GM21526 (cell line): ENCODE measurements at regions not wholly inside any gene's neighbourhood (a gene's known extent, or its start where the extent isn't known, plus 50 kb on each side); places are given as distances from the start of the nearest gene placed in this dataset.

Experiments used
- ATAC-seq: cut with Tn5 transposase; IDR thresholded peaks from one replicate; pipeline ENCODE4 v1.9.1; 2021; ENCODE audit warnings: moderate library complexity; ENCODE audit not compliant: unreplicated experiment, low FRiP score

- ATAC-seq = no peak
These were observed 744.6 kb upstream of the POU3F3 start for GRCh38 chr2:104109356-104109755.

DNA sequence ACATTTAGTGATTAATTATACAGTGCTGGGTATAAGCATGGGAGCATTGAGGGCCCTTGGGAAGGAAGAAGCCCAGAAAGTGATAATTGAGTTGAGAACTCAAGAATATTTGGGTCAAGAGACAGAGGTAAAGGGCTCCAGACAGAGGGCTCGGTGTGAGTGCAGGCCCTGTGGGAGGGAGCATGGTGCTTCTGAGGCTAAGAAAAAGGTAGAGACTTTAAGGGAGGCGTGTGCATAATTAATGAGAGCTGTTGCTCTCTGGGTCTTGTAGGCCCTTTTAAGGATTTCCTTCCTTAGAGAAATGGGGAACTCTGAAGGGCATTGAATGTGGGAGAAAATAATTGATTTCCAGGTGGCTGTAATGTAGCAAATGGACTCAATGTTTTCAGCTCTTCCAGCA, 735.0 kb upstream of the POU3F3 start:
- ATAC-seq = no peak

GRCh38 chr2:104120171-104120570, 733.7 kb upstream of the POU3F3 start:
- ATAC-seq = no peak

GRCh38 chr2:104125096-104125495, 728.8 kb upstream of the POU3F3 start:
- ATAC-seq = no peak

DNA sequence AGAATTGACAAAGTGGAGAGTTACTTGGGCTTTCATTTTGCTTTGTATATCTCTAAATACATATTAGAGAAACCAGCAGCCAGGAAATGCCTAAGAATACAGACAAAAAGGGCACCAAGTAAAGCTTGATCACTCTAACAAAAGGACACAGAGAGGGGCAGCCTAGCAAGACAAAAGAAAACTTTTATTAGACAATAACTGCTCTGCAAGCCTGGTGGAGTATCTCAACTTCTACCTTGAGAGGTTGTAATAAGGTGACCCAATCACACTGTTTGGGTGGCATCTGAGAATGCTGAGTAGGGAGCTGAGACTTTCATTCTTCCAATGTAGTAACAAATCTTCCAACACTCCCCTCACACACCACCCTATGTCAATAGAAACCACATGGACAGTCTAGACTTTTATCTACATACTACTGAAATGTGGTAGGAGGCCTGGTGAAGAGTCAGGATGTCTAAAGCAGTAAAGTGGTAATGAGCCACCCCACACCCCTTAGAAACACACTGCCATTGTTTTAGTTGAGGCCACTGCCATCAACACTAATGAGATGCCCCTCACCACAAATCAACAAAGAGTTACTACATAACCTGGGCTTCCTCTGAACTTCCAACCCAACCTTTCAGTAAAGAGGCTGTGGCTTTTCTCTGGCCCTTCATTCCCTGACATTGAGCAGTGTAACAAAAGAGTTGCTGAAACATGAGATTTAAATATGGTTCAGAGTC, 726.7 kb upstream of the POU3F3 start:
- no peak for ATAC-seq

DNA sequence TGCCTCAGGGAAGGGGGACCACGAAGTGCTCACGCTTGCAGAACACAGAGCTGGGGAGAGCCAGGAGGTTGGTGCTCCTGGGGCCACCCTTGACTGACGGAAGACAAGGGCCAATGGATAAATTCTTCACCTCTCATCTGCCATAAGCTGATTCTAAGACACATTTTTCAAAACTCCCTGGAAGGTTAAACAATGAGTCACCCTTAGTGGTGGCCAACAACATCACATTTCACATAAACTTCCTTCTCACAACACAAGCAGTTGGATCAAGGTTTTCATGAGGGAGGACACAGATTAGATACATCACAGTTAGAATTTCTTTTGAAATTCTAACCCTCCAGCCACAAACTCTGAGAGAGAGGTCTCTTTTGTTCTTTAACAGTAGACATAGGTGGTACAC, 713.6 kb upstream of the POU3F3 start:
- no peak for ATAC-seq

- no peak for ATAC-seq
These were observed 695.7 kb upstream of the POU3F3 start for GRCh38 chr2:104158191-104158590.

DNA sequence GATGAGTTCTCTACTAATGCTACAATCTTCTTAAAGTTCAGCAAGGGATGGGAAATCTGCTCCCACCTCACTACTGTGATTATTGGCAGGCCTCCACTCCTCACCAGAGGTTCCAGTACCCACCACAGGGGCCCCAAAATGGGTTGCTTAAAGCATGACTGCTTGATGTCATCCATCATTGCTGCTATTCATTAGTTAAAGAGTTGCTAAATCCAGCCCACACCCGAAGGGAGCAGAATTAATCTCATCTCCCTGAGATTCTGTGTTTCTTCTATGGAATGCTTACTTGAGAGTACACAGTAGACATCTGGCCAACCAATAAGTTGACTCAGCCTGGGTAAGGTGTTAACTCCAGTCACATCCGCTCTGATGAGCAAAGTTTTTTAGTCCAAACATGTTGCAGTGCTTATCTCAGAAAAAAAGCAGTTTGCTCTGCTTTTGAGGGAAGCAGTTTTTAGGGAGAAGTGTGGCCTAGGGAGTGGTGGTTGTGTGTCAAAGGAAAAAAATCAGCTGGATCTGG, 690.2 kb upstream of the POU3F3 start:
- ATAC-seq = no peak

DNA sequence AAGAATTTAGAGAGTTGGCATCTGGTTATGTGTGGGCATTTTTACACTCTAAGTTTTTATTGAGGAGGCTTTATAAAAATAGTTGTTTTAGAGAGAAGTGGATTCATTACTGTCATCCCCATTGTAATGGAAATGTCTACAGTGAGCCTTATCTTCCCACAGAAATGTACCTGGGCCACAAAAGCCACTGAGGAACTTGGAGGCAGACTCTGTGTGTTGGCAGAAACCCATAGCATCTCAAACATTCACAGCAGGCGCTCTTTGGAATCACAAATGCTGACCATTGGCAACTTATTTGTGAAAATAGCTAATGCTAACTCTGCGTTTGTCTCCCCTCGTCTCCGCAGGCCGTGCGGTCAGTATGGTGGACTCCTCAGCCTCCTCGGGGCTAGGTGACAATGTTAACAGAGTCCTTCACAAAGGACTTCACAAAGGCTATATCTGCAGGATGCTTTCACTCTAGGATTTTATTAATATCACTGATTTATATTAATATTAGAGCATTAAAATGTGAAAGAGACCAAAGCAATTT, 689.1 kb upstream of the POU3F3 start:
- ATAC-seq = no peak

DNA sequence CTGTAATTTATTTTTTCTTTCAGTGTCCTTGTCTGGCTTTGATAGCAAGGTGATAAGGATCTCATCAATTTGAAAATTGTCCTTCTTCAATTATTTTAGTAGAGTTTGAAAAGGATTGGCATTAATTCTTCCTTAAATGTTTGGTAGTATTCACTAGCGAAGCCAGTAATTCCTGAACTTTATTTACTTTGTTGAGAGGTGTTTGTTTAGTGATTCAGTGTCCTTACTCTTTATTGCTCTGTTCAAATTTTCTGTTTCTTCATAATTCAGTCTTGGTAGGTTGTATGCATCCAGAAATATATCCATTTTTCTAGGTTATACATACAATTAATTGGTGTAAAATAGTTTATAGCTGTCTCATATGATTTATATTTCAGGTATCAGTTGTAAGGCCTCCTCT, 676.7 kb upstream of the POU3F3 start:
- ATAC-seq = no peak

DNA sequence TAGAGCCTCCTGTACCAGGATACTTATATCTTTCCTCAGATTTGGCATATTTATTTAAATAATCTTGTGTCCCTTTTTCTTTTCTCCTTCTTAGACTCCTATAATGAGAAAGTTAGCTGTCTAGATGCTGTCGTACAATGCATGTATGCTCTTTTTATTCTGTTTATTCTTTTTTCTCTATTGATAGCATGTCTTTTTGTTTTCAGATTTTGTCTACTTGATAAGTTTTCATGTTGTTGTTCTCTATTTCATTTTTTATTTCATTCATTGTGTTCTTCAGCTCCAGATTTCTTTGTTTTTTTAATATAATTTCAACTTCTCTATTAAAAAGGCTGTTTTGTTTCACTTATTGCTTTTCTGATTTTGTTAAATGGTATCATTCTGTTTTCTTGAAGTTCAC, 674.3 kb upstream of the POU3F3 start:
- ATAC-seq = no peak

- no peak for ATAC-seq
These were observed 653.3 kb upstream of the POU3F3 start for GRCh38 chr2:104200533-104201168.

GRCh38 chr2:104213758-104214157, 640.2 kb upstream of the POU3F3 start:
- no peak for ATAC-seq

- no peak for ATAC-seq
These were observed 638.4 kb upstream of the POU3F3 start for GRCh38 chr2:104215269-104216161.

DNA sequence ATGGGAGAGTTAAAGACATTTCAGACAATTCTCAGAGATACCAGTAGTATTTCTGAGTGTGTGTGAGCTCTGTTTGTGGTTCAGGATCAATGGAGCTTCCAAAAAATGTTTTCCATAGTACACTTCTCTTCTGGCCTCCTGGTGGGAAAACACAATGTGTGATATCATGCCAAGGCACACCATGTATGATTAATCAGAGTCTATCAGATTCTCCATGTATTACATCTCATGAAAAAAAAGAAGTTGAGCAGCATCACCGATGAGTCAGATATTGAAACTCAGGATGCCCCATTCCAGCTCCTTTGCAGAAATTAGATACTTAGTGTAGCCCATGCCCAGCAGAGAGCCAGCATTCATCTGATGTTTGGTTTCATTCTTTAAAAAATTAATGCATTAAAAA, 620.3 kb upstream of the POU3F3 start:
- ATAC-seq = no peak

DNA sequence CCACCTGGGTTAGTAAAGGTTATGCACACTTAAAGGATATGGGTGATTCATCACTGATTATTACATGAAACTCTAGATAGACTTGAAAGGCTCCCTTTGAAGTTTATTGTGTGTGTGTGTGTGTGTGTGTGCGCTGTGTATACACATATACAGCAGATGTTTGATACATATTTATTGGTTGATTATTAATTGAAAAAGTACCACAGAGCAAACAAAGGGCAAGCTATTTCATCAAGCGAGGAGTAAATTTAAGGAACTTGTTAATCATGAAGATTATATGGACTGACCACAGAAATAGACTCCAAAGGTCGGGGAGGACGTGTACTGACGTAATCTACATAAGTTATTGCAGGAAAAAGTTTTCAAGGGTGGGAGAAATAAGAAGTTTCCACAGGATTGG, 617.4 kb upstream of the POU3F3 start:
- ATAC-seq = no peak

DNA sequence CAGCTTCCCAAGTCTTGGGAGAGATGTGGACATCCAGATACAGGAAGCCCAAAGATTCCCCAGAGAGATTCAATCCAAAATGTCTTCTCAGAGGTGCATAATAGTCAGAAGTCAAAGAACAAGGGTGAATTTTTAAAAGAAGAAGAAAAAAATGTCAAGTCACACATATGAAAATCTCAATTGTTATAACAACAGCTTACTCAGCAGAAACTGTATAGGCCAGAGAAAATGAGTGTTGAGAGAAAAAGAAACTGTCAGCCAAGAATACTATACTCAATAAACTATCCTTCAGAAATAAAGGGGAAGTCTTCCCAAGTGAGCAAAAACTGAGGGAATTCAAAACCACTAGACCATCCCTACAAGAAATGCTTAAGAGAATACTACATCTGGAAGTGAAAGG, 612.9 kb upstream of the POU3F3 start:
- no peak for ATAC-seq

GRCh38 chr2:104249629-104250028, 604.3 kb upstream of the POU3F3 start:
- ATAC-seq = no peak

DNA sequence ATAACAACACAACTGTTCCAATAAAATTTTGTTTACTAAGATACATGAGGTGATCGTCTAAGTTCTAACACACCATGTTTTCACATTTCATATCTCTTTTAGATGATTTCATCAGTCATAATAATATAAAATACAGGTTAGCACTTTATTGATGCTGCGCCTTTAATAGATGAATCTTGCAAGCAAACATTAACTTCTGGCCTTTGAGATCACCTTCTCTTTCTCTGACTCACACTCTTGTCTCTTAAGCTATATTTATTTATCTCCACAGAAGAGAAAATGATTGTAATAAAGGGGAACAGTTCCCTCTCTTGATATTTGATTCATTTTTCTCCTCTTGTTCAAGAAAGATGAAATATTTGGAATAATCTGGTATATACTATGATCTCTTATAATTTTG, 603.3 kb upstream of the POU3F3 start:
- ATAC-seq = no peak

- no peak for ATAC-seq
These were observed 599.9 kb upstream of the POU3F3 start for GRCh38 chr2:104254017-104254416.

GRCh38 chr2:104262714-104263113, 591.2 kb upstream of the POU3F3 start:
- no peak for ATAC-seq
